Endothelial cell of umbilical vein (primary cell): ENCODE measurements at regions not wholly inside any gene's neighbourhood (a gene's known extent, or its start where the extent isn't known, plus 50 kb on each side); places are given as distances from the start of the nearest gene placed in this dataset.

Source experiments
- CTCF ChIP-seq, 2 donors: IDR thresholded peaks; 1 replicate in 1 of 2; 2 replicates in 1 of 2; pipeline ENCODE4 v1.5.1; 2011; ENCODE audit warnings: low read length in 2 of 2, mild to moderate bottlenecking in 2 of 2, moderate library complexity in 2 of 2, control low read depth in 1 of 2, inconsistent platforms in 1 of 2, low read depth in 1 of 2; ENCODE audit not compliant: insufficient read depth in 1 of 2; ENCODE audit errors: extremely low read depth in 1 of 2
- EZH2 ChIP-seq: IDR thresholded peaks from 2 replicates; pipeline ENCODE4 v1.6.1; 2012; ENCODE audit warnings: borderline replicate concordance, low read depth, mild to moderate bottlenecking, moderate library complexity, low read length, inconsistent platforms; ENCODE audit not compliant: severe bottlenecking
- FOS ChIP-seq: IDR thresholded peaks from 2 replicates; pipeline ENCODE4 v1.6.1; 2011; ENCODE audit warnings: mild to moderate bottlenecking, low read length, moderate library complexity, borderline replicate concordance; ENCODE audit not compliant: insufficient read depth
- GATA2 ChIP-seq: IDR thresholded peaks from 2 replicates; pipeline ENCODE4 v1.7.0; 2011; ENCODE audit warnings: low read depth, mild to moderate bottlenecking, moderate library complexity, mixed read lengths, low read length; ENCODE audit not compliant: insufficient read length, insufficient read depth
- MAX ChIP-seq: IDR thresholded peaks from 2 replicates; pipeline ENCODE4 v1.6.1; 2011; ENCODE audit not compliant: insufficient read depth, insufficient read length
- MYC ChIP-seq: IDR thresholded peaks from one replicate; pipeline ENCODE4 v1.6.1; 2011; ENCODE audit warnings: mild to moderate bottlenecking, low read depth, low read length
- POLR2A ChIP-seq: IDR thresholded peaks from 2 replicates; pipeline ENCODE4 v1.6.1; 2012; ENCODE audit warnings: low read depth, mild to moderate bottlenecking, control low read depth, low read length
- POLR2AphosphoS5 ChIP-seq: IDR thresholded peaks from 2 replicates; pipeline ENCODE4 v1.6.1; 2012; ENCODE audit warnings: low read depth, mild to moderate bottlenecking, control low read depth, low read length, moderate library complexity; ENCODE audit not compliant: insufficient read depth

DNA sequence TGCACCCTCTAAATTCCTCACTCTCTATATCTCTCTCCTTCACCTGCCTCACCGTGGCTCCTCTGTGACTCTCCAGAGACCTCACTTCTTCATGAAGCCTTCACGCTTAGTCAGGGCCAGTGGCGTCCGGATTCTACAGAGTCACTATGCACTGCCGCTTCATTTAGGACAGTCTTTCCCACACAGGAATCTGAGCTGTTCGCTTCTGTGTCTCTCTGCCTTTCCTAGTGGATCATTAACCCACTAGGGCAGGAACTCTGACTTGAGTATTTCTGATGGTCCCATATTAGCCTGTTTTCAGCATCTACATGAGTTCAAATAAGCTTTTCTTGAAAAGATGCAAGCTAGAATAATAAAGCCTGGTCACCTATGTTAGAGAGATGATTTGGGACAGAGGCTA is 180.2 kb upstream of the DOK6 start:
- TF ChIP-seq POLR2A, result no peak
- no peak for TF ChIP-seq CTCF (IDR thresholded peaks at IDR 0.05; ENCODE audit: extremely low read depth in 1 of 2, insufficient read depth in 1 of 2, low read depth in 1 of 2, low read length in 2 of 2)
- TF ChIP-seq GATA2, result no peak
- TF ChIP-seq POLR2AphosphoS5, result no peak
- TF ChIP-seq MAX, result no peak
- no peak for TF ChIP-seq EZH2
- TF ChIP-seq MYC, result no peak
- TF ChIP-seq FOS, result no peak
